NCI-H2107 treated with DMSO at 0.1 percent for 48 hours (cell line): ENCODE measurements at regions not wholly inside any gene's neighbourhood (a gene's known extent, or its start where the extent isn't known, plus 50 kb on each side); places are given as distances from the start of the nearest gene placed in this dataset.
"Not testable (repeated sequence)": the region's sequence is repeated elsewhere in the genome, so short reads cannot be mapped to it uniquely, and the experiment has no call there.

Source experiments
- DNase-seq: peaks from one replicate; lab custom pipeline; 2025; ENCODE audit not compliant: unreplicated experiment; lab: John Stamatoyannopoulos, UW

GRCh38 chr15:57767481-57767880, 61.0 kb downstream of the POLR2M start:
- DNase-seq, result no peak

GRCh38 chr15:57769266-57769665, 62.8 kb downstream of the POLR2M start:
- DNase-seq, result no peak

GRCh38 chr15:57770495-57770894, 64.0 kb downstream of the POLR2M start:
- DNase-seq, result no peak

DNA sequence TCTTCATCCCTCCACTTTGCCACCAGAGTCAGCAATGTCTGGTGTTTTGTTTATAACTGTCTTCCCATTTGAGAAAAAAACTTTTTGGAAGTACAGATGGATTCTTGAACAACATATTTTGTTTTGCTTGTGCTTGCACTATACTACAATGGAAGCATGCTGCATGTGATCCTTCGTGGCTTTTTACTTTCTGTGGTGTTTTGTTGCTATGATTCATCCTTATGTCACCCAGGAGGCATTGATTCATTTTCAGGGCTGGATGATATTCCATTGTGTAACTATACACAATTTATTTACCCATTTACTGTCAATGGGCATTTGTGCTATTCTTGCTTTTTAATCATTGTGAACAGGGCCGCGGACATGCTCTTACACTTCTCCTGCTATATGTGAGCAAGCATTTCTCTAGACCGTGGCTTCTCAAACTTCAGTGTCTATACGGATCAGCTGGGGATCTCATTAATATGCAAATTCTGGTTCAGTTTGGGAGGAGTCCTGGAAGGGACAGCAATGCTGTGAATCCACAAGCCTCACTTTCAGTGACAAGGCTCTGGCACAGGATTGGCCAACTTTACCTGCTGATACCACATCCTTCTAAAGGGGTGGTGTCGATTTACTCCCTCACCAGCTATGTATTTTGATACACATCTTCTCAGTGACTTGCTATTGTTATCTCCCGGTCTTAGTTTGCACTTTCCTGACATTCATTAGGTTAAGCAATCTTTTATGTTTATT, 65.9 kb downstream of the POLR2M start:
- no peak for DNase-seq

GRCh38 chr15:57773051-57773450, 66.5 kb downstream of the POLR2M start:
- no peak for DNase-seq

- no peak for DNase-seq
These were observed 70.5 kb downstream of the POLR2M start for GRCh38 chr15:57777003-57777402.

DNA sequence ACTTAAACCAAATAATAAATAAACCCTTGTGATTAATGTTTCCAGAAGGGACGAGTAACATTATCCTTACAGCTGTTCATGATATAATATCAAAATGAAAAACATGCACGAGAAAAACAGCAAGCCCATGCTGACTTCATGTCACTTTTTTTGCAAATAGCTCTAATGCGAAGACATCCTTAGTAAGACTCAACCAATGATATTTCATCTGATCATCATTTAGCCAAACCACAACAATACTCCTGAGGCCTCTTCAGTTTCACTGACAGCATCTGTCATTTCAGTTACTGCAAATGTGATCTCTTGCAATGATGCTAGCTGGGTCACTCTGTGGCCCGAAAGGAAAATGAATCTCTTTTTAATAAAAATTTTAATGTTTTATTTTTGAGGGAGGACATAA, 74.0 kb downstream of the POLR2M start:
- DNase-seq, result no peak

DNA sequence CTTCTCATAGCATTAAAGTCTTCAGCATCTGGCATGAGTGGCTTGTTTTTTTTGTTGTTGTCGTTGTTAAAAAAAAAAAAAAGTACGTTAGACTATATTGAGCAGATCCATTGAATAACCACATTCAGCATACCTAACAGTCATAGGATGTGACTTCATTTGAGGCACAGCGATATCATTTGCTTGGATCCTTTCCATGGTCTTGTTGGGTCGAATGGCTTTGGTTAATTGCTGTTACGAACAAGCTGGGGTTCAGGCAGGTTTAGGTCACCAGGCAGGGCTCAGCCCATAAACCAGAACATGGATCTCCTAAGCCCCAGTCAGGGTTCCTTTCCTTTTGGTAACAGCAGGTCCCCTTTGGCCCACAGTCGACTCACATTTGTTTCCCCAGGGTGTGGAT, 76.2 kb downstream of the POLR2M start:
- DNase-seq, result no peak

DNA sequence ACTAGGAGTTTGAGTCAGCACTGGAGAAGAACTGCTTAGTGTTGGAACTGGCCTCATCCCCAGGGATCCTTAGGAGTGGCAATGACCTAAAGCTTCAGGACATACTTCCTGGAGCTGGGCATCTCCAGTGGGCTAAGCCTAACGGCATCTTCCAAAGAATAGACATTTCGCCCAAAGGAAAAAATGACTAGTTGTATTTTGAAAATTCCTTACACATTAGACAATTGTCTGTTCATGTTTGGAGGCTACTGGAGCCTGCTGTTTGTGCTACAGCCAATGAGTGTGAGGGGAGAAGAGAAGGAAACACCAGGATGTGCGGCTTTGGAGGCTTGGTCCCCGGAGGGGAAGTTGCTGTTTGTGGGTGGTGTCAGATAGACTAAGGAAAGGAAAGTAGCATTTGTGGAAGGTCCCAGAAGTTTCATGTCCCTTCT, 77.6 kb downstream of the POLR2M start:
- no peak for DNase-seq

- DNase-seq, result no peak
These were observed 78.5 kb downstream of the POLR2M start for GRCh38 chr15:57785039-57785438.

DNA sequence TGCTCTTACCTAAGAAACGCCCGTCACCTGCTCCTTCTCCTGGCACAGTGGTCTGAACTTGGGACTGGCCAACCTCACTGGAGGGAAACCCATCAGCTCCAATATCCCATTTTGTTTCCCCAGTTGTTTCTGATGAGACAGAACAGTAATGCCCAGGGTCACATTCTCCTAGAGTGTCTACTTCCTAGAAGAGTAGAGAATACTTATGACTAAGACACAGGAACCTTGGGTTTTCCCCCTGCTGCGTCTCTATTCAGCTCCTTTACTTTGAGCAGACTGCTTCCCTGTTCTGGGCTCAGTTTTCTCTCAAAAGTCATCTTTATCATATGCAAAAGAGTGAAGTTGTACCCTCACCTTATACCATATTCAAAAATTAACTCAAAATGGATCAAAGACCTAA, 79.4 kb downstream of the POLR2M start:
- DNase-seq, result no peak

- DNase-seq, result no peak
These were observed 82.7 kb downstream of the POLR2M start for GRCh38 chr15:57789225-57789624.

GRCh38 chr15:57792724-57793449, 86.4 kb downstream of the POLR2M start:
- no peak for DNase-seq

- DNase-seq, result no peak
These were observed 88.7 kb downstream of the POLR2M start for GRCh38 chr15:57795261-57795660.

DNA sequence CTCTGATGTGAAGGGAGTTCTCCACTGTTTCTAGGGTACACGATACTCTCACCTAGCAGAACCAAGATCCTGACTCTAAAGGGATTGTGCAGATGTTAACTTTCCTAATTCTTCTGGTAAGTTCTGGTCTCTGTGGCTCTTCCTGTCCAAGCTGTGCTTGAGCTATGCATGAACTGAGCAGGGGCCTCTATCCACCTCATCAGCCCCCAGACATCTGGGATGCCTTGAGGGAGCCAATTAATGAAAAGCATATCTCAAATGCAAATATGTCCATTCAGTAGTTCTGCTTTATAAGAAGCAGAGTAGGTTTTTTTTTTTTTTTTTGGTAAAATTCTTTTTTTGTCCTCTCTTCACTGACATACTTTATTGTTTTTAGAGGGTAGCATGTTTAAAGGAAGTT, 89.6 kb downstream of the POLR2M start:
- DNase-seq, result no peak

DNA sequence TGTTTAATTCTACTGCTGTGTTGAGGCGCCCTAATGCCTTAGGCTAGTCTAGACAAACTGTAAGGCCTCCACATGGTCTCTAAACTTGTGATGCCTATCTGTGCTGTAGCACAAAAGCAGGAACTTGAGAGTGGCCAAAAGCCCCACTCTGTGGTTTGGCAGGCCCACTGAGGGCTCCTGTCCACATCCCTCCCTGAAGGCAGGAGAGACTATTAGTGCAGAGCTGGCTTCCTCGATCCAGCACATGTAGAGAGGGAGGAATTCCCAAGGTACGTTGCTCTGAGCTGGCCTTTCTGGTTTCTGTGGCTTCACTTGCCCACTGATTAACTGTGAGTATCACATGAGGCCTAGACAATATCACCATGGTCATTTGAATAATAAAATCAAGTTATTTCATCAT, 90.6 kb downstream of the POLR2M start:
- DNase-seq, result no peak

- no peak for DNase-seq
These were observed 91.2 kb downstream of the POLR2M start for GRCh38 chr15:57797568-57798267.

GRCh38 chr15:57806003-57806402, 99.5 kb downstream of the POLR2M start:
- no peak for DNase-seq

DNA sequence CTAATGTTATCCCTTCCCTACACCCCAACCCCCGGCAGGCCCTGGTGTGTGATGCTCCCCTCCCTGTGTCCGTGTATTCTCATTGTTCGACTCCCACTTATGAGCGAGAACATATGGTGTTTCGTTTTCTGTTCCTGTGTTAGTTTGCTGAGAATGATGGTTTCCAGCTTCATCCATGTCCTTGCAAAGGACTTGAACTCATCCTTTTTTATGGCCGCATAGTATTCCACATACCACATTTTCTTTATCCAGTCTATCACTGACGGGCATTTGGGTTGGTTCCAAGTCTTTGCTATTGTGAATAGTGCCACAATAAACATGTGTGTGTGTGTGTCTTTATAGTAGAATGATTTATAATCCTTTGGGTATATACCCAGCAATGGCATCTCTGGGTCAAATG, 102.8 kb downstream of the POLR2M start:
- not testable (repeated sequence) for DNase-seq

DNA sequence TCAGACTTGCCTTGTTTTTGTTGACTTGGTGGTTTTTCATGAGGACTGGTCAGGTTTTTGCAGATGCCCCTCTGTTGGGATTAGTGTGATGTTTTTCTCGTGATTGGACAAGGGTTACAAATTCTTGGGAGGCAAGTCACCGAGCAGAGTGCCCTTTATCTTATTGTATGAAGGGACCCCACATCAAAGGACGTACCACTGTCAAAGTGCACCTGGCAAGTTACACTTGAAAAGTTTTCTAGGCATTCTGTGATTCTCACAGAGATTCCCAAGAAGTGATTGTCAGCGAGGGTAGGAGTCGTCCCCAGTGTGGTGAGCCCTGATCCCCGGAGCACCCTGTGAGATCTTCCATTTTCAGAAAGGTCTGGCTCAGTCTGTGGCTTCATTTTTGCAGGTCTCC, 110.1 kb downstream of the POLR2M start:
- no peak for DNase-seq

DNA sequence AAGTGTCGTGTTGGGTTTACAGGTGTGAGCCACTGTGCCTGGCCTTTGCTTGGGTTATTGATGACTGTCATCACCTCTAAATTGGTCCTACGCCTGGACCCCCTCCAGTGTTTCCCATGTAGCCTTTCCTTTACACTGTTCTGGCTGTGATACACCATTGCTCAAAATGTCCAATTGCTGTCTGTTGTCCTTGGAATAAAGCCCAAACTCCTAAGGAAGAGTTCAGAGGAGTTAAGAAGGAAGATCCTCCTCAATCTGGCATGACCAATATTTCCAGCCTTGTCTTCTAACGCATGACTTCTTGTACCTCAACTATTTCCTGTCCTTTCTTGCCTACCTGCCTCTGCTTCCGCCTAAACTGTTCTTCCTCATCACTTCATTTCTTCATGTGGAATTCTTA, 113.1 kb downstream of the POLR2M start:
- no peak for DNase-seq

GRCh38 chr15:57820119-57820518, 113.6 kb downstream of the POLR2M start:
- DNase-seq, result no peak
